ENCODE measurements at regions not wholly inside any gene's neighbourhood (a gene's known extent, or its start where the extent isn't known, plus 50 kb on each side); places are given as distances from the start of the nearest gene placed in this dataset.

DNA sequence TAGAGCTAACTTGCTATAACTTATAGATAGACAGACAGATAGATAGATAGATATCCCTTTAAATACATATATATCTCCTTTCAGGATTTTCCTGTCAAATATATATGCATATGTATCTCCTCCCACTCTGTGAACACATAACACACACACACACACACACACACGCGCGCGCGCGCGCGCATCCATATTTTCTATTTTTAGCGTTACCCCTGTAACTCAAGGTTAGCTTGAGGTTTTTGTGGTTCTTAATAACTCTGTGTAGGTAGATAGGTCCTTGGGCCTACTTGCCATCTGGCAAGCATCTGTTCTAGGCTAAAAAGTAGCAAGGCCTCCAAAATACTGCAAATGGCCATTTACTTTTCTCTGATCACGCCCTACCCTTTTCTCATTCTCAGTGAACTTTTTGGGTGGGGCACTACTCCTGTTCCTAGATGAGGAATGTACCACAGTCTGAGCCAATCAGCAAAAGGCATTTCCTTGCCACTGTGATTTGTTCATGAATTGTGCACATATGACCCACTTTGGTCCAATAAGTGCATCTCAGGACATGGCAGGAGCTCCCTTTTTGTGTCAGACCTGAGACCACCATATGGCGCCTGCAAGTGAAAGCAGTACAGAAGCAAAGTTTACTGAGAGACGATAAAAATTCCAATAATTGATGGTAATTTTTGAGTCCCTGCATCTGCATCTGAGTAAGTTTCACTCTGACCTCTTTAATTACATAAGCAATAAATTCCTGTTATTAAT, 740.5 kb upstream of the API5 start:
- TF ChIP-seq, protein P1, sequence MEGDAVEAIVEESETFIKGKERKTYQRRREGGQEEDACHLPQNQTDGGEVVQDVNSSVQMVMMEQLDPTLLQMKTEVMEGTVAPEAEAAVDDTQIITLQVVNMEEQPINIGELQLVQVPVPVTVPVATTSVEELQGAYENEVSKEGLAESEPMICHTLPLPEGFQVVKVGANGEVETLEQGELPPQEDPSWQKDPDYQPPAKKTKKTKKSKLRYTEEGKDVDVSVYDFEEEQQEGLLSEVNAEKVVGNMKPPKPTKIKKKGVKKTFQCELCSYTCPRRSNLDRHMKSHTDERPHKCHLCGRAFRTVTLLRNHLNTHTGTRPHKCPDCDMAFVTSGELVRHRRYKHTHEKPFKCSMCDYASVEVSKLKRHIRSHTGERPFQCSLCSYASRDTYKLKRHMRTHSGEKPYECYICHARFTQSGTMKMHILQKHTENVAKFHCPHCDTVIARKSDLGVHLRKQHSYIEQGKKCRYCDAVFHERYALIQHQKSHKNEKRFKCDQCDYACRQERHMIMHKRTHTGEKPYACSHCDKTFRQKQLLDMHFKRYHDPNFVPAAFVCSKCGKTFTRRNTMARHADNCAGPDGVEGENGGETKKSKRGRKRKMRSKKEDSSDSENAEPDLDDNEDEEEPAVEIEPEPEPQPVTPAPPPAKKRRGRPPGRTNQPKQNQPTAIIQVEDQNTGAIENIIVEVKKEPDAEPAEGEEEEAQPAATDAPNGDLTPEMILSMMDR (IDR thresholded peaks at IDR 0.05; ENCODE audit: low read length), result no peak
- no peak for TF ChIP-seq EZH2 (optimal IDR thresholded peaks at IDR 0.05; ENCODE audit: low read depth, low read length)

Data from MM.1S (cell line).